H9 (cell line): ENCODE measurements at regions not wholly inside any gene's neighbourhood (a gene's known extent, or its start where the extent isn't known, plus 50 kb on each side); places are given as distances from the start of the nearest gene placed in this dataset.

Experiments used
- DNase-seq: peaks from one replicate; pipeline ENCODE4 v3.0.0-alpha.2; 2017
- H2AFZ ChIP-seq: one replicate; pipeline ENCODE4 v1.6.1; 2013; ENCODE audit warnings: mild to moderate bottlenecking, low read length, control low read depth, moderate library complexity
- H2AK5ac ChIP-seq: 2 replicates; pipeline ENCODE4 v1.6.1; 2013; ENCODE audit warnings: low read length, control low read depth, mixed read lengths; ENCODE audit not compliant: insufficient read length
- H2BK120ac ChIP-seq: one replicate; pipeline ENCODE4 v1.6.1; 2013; ENCODE audit warnings: low read depth, mild to moderate bottlenecking, low read length, control low read depth, inconsistent platforms; ENCODE audit not compliant: poor library complexity, severe bottlenecking
- H2BK12ac ChIP-seq: 2 replicates; pipeline ENCODE4 v1.6.1; 2013; ENCODE audit warnings: low read length, control low read depth, mixed read lengths, low read depth; ENCODE audit not compliant: insufficient read length
- H2BK15ac ChIP-seq: 2 replicates; pipeline ENCODE4 v1.6.1; 2013; ENCODE audit warnings: low read depth, low read length, control low read depth
- H2BK20ac ChIP-seq: one replicate; pipeline ENCODE4 v1.6.1; 2013; ENCODE audit warnings: low read depth, mild to moderate bottlenecking, low read length, control low read depth, inconsistent platforms; ENCODE audit not compliant: poor library complexity, severe bottlenecking
- H2BK5ac ChIP-seq: 2 replicates; pipeline ENCODE4 v1.6.1; 2013; ENCODE audit warnings: low read length, control low read depth, mixed read lengths; ENCODE audit not compliant: insufficient read length
- H3K14ac ChIP-seq: 2 replicates; pipeline ENCODE4 v1.6.1; 2013; ENCODE audit warnings: low read length, control low read depth; ENCODE audit not compliant: insufficient read depth
- H3K18ac ChIP-seq: 2 replicates; pipeline ENCODE4 v1.6.1; 2013; ENCODE audit warnings: low read depth, mild to moderate bottlenecking, mixed read lengths, low read length, control low read depth; ENCODE audit not compliant: insufficient read length
- H3K23ac ChIP-seq: 2 replicates; pipeline ENCODE4 v1.6.1; 2013; ENCODE audit warnings: low read length, control low read depth, mixed read lengths, low read depth; ENCODE audit not compliant: insufficient read length
- H3K23me2 ChIP-seq: 2 replicates; pipeline ENCODE4 v1.6.1; 2013; ENCODE audit warnings: low read depth, mild to moderate bottlenecking, mixed read lengths, low read length, control low read depth; ENCODE audit not compliant: insufficient read length, poor library complexity, severe bottlenecking
- H3K27ac ChIP-seq: 2 replicates; pipeline ENCODE4 v1.5.1; 2013; ENCODE audit warnings: low read length, control low read depth, mixed read lengths, low read depth; ENCODE audit not compliant: insufficient read length
- H3K27me3 ChIP-seq: 2 replicates; pipeline ENCODE4 v1.6.1; 2013; ENCODE audit warnings: low read length, control low read depth, inconsistent platforms; ENCODE audit not compliant: insufficient read depth
- H3K4ac ChIP-seq: 2 replicates; pipeline ENCODE4 v1.6.1; 2013; ENCODE audit warnings: low read depth, mild to moderate bottlenecking, control low read depth, inconsistent platforms, low read length, moderate library complexity
- H3K4me1 ChIP-seq: 2 replicates; pipeline ENCODE4 v1.6.1; 2013; ENCODE audit warnings: low read length, control low read depth, inconsistent platforms; ENCODE audit not compliant: insufficient read depth
- H3K4me2 ChIP-seq: 2 replicates; pipeline ENCODE4 v1.6.1; 2013; ENCODE audit warnings: low read length, control low read depth, mixed read lengths; ENCODE audit not compliant: insufficient read length, insufficient read depth
- H3K56ac ChIP-seq: 2 replicates; pipeline ENCODE4 v1.6.1; 2013; ENCODE audit warnings: low read depth, mild to moderate bottlenecking, mixed read lengths, low read length, control low read depth; ENCODE audit not compliant: insufficient read length
- H3K79me1 ChIP-seq: 2 replicates; pipeline ENCODE4 v1.6.1; 2013; ENCODE audit warnings: low read depth, mild to moderate bottlenecking, moderate library complexity, low read length, control low read depth, inconsistent platforms; ENCODE audit not compliant: insufficient read depth, poor library complexity, severe bottlenecking
- H3K79me2 ChIP-seq: 2 replicates; pipeline ENCODE4 v1.6.1; 2013; ENCODE audit warnings: low read length, control low read depth, inconsistent platforms; ENCODE audit not compliant: insufficient read depth
- H3K9ac ChIP-seq: 2 replicates; pipeline ENCODE4 v1.6.1; 2013; ENCODE audit warnings: low read length, control low read depth, mixed read lengths; ENCODE audit not compliant: insufficient read length; ENCODE audit errors: extremely low read depth
- H3K9me3 ChIP-seq: one replicate; pipeline ENCODE4 v1.6.1; 2013; ENCODE audit warnings: low read depth, low read length, inconsistent platforms; ENCODE audit not compliant: control insufficient read depth
- H3T11ph ChIP-seq: one replicate; pipeline ENCODE4 v1.6.1; 2013; ENCODE audit warnings: mild to moderate bottlenecking, low read length, control low read depth, inconsistent platforms
- H4K20me1 ChIP-seq: one replicate; pipeline ENCODE4 v1.6.1; 2013; ENCODE audit not compliant: control insufficient read depth, insufficient read length, insufficient read depth
- H4K5ac ChIP-seq: 2 replicates; pipeline ENCODE4 v1.6.1; 2013; ENCODE audit warnings: low read depth, mild to moderate bottlenecking, mixed read lengths, low read length, control low read depth; ENCODE audit not compliant: insufficient read length
- H4K8ac ChIP-seq: replicated peaks from 2 replicates; pipeline ENCODE4 v1.6.1; 2013; ENCODE audit warnings: low read length, control low read depth, mixed read lengths, low read depth; ENCODE audit not compliant: insufficient read length
- H4K91ac ChIP-seq: 2 replicates; pipeline ENCODE4 v1.6.1; 2013; ENCODE audit warnings: low read depth, mild to moderate bottlenecking, moderate library complexity, mixed read lengths, low read length, control low read depth; ENCODE audit not compliant: insufficient read length
- H3K27ac Mint-ChIP-seq, 3 experiments: 2 replicates in 2 of 3; 3 replicates in 1 of 3; pipeline ENCODE4 v1.8.0; 2020 to 2021; ENCODE audit warnings: mixed read lengths in 3 of 3, mild to moderate bottlenecking in 1 of 3, moderate library complexity in 1 of 3
- H3K27me3 Mint-ChIP-seq: 2 replicates; pipeline ENCODE4 v1.8.0; 2021; ENCODE audit warnings: low read depth, mild to moderate bottlenecking, moderate library complexity, mixed read lengths
- H3K36me3 Mint-ChIP-seq, 3 experiments: 2 replicates in 2 of 3; 3 replicates in 1 of 3; pipeline ENCODE4 v1.8.0; 2020 to 2021; ENCODE audit warnings: low read depth in 3 of 3, mixed read lengths in 3 of 3; ENCODE audit not compliant: insufficient read depth in 1 of 3
- H3K4me1 Mint-ChIP-seq, 2 experiments: 2 replicates each; pipeline ENCODE4 v1.8.0; 2020; ENCODE audit warnings: mixed read lengths in 2 of 2
- H3K4me3 Mint-ChIP-seq, 2 experiments: 2 replicates in 1 of 2; 3 replicates in 1 of 2; pipeline ENCODE4 v1.8.0; 2020 to 2021; ENCODE audit warnings: mild to moderate bottlenecking in 2 of 2, mixed read lengths in 2 of 2, moderate library complexity in 1 of 2
- H3K9me3 Mint-ChIP-seq, 2 experiments: 2 replicates in 1 of 2; 3 replicates in 1 of 2; pipeline ENCODE4 v1.8.0; 2020; ENCODE audit warnings: mild to moderate bottlenecking in 2 of 2, mixed read lengths in 2 of 2, moderate library complexity in 1 of 2
- WGBS: extraction: QIAGEN DNeasy Blood & Tissue Kit; methylation state at CpG from one replicate; pipeline ENCODE4 v1.1.7; 2013; ENCODE audit warnings: missing lambda C conversion rate, low lambda C conversion rate, mixed read lengths; ENCODE audit not compliant: insufficient read length; ENCODE audit errors: extremely low coverage; 5-methylcytosine and 5-hydroxymethylcytosine counted together
- TF ChIP-seq, protein P1 (sequence below): fragments of 200-600 bp; sonication (generic); conservative IDR thresholded peaks from 3 replicates; pipeline ENCODE4 v1.8.0; 2021; ENCODE audit warnings: antibody characterized with exemption, mild to moderate bottlenecking

- no peak overlapping the region for H4K5ac ChIP-seq
- no peaks in the 10 kb centered on the region for H3K9me3 ChIP-seq
- H2BK120ac ChIP-seq = no peak overlapping the region
- H2BK12ac ChIP-seq = no peak overlapping the region
- Mint-ChIP-seq H3K4me1 (peaks cover 2% of the 10 kb centered on the region in 2 experiments; a peak in 1 of 4 replicates), H3K27me3 (peaks cover 7% of the 10 kb centered on the region), H3K36me3 (no peaks in the 10 kb centered on the region), H3K4me3 (no peak overlapping the region), H3K27ac (no peak overlapping the region), H3K9me3 (no peaks in the 10 kb centered on the region)
- no peaks in the 10 kb centered on the region for H4K20me1 ChIP-seq
- H3K27me3 ChIP-seq = no peaks in the 10 kb centered on the region
- H2AFZ ChIP-seq = no peak overlapping the region
- H4K8ac ChIP-seq = no peak overlapping the region
- no peak overlapping the region for H2BK15ac ChIP-seq
- no peak overlapping the region for H3K27ac ChIP-seq
- H3K9ac ChIP-seq = no peak overlapping the region
- H3K4me2 ChIP-seq = no peak overlapping the region
- H3T11ph ChIP-seq = no peak overlapping the region
- H3K23ac ChIP-seq = no peak overlapping the region
- no peak overlapping the region for H3K56ac ChIP-seq
- no peak overlapping the region for H2BK20ac ChIP-seq
- H3K79me1 ChIP-seq = no peaks in the 10 kb centered on the region
- H3K4ac ChIP-seq = no peak overlapping the region
- TF ChIP-seq, protein P1, sequence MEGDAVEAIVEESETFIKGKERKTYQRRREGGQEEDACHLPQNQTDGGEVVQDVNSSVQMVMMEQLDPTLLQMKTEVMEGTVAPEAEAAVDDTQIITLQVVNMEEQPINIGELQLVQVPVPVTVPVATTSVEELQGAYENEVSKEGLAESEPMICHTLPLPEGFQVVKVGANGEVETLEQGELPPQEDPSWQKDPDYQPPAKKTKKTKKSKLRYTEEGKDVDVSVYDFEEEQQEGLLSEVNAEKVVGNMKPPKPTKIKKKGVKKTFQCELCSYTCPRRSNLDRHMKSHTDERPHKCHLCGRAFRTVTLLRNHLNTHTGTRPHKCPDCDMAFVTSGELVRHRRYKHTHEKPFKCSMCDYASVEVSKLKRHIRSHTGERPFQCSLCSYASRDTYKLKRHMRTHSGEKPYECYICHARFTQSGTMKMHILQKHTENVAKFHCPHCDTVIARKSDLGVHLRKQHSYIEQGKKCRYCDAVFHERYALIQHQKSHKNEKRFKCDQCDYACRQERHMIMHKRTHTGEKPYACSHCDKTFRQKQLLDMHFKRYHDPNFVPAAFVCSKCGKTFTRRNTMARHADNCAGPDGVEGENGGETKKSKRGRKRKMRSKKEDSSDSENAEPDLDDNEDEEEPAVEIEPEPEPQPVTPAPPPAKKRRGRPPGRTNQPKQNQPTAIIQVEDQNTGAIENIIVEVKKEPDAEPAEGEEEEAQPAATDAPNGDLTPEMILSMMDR = no peak
- H3K79me2 ChIP-seq = no peaks in the 10 kb centered on the region
- no peaks in the 10 kb centered on the region for H3K23me2 ChIP-seq
- no peak for DNase-seq
- no peak overlapping the region for H4K91ac ChIP-seq
- no peaks in the 10 kb centered on the region for H3K4me1 ChIP-seq
- H3K18ac ChIP-seq = no peak overlapping the region
- no peak overlapping the region for H3K14ac ChIP-seq
- no CpG with 5 or more reads among the region's 3 CpGs for WGBS
- no peak overlapping the region for H2BK5ac ChIP-seq
- no peak overlapping the region for H2AK5ac ChIP-seq
Observed at GRCh38 chr7:47217086-47217485, 364.8 kb downstream of the TNS3 start.
